Calu3 (cell line): ENCODE measurements at regions not wholly inside any gene's neighbourhood (a gene's known extent, or its start where the extent isn't known, plus 50 kb on each side); places are given as distances from the start of the nearest gene placed in this dataset.
"Not testable (repeated sequence)": the region's sequence is repeated elsewhere in the genome, so short reads cannot be mapped to it uniquely, and the experiment has no call there.

ENCODE experiments used
- BruUV-seq: library from RNA; stranded (reverse); fragments of 400-500 nt; replicated peaks from 2 replicates; lab custom pipeline; 2021; lab: Mats Ljungman, UMichigan
- CTCF ChIA-PET: fragments of 300-600 bp; sonication (Branson Sonifier 250); formaldehyde crosslinking; loops from one replicate; lab custom pipeline; 2022; ENCODE audit warnings: antibody characterized with exemption; lab: Charles Lee
- DNase-seq: peaks from one replicate; pipeline ENCODE4 v3.0.0; 2022
- H3K27ac Mint-ChIP-seq: one replicate; pipeline ENCODE4 v1.8.0; 2022; ENCODE audit warnings: mixed read lengths; ENCODE audit not compliant: unreplicated experiment
- H3K27me3 Mint-ChIP-seq: one replicate; pipeline ENCODE4 v1.8.0; 2022; ENCODE audit warnings: mixed read lengths; ENCODE audit not compliant: unreplicated experiment
- H3K36me3 Mint-ChIP-seq: one replicate; pipeline ENCODE4 v1.8.0; 2022; ENCODE audit warnings: mild to moderate bottlenecking, moderate library complexity, mixed read lengths; ENCODE audit not compliant: insufficient read depth, unreplicated experiment
- H3K4me1 Mint-ChIP-seq: one replicate; pipeline ENCODE4 v1.8.0; 2022; ENCODE audit warnings: mild to moderate bottlenecking, low read depth, mixed read lengths; ENCODE audit not compliant: unreplicated experiment
- H3K4me3 Mint-ChIP-seq: one replicate; pipeline ENCODE4 v1.8.0; 2022; ENCODE audit warnings: mild to moderate bottlenecking, low read depth, moderate library complexity, mixed read lengths; ENCODE audit not compliant: unreplicated experiment
- H3K9me3 Mint-ChIP-seq: one replicate; pipeline ENCODE4 v1.8.0; 2022; ENCODE audit warnings: low read depth, mixed read lengths; ENCODE audit not compliant: unreplicated experiment
- CTCF ChIP-seq: fragments of 200-600 bp; IDR thresholded peaks from one replicate; pipeline ENCODE4 v1.8.0; 2022; ENCODE audit warnings: antibody characterized with exemption; ENCODE audit not compliant: unreplicated experiment
- intact Hi-C: fragments of 100-400 bp; cut with micrococcal nuclease; formaldehyde crosslinking; loops from one replicate; pipeline ENCODE4 v1.10.0; 2022; ENCODE audit not compliant: unreplicated experiment

GRCh38 chr2:209147981-209148380, 275.9 kb upstream of the MAP2 start:
- no peaks in the 10 kb centered on the region for H3K36me3 Mint-ChIP-seq
- H3K4me1 Mint-ChIP-seq, result peaks cover 7% of the 10 kb centered on the region
- no peaks in the 10 kb centered on the region for H3K27me3 Mint-ChIP-seq
- TF ChIP-seq CTCF, result no peak
- DNase-seq, result no peak
- intact Hi-C loops, result no loop called here
- H3K4me3 Mint-ChIP-seq, result no peak overlapping the region
- H3K9me3 Mint-ChIP-seq, result no peaks in the 10 kb centered on the region
- CTCF ChIA-PET, result no interaction called here
- no peak overlapping the region for H3K27ac Mint-ChIP-seq
- BruUV-seq, result no TSS peak

GRCh38 chr2:209160800-209161588, 262.9 kb upstream of the MAP2 start:
- no TSS peak for BruUV-seq
- intact Hi-C loops, result no loop called here
- Mint-ChIP-seq H3K27me3 (no peaks in the 10 kb centered on the region), H3K36me3 (no peaks in the 10 kb centered on the region), H3K9me3 (no peaks in the 10 kb centered on the region), H3K27ac (no peak overlapping the region), H3K4me3 (no peak overlapping the region), H3K4me1 (no peaks in the 10 kb centered on the region)
- CTCF ChIA-PET, result no interaction called here
- DNase-seq, result no peak
- no peak for TF ChIP-seq CTCF

GRCh38 chr2:209162129-209162528, 261.7 kb upstream of the MAP2 start:
- Mint-ChIP-seq H3K4me1 (no peaks in the 10 kb centered on the region), H3K9me3 (no peaks in the 10 kb centered on the region), H3K36me3 (no peaks in the 10 kb centered on the region), H3K4me3 (no peak overlapping the region), H3K27ac (no peak overlapping the region), H3K27me3 (no peaks in the 10 kb centered on the region)
- CTCF ChIA-PET, result interaction anchor here (0.6 kb wide), 1 partner anchor 94 kb away, joined by 3 read pairs; no protein-coding TSS in a partner anchor
- no TSS peak for BruUV-seq
- TF ChIP-seq CTCF, result no peak
- intact Hi-C loops, result no loop called here
- DNase-seq, result no peak

- no peaks in the 10 kb centered on the region for H3K4me1 Mint-ChIP-seq
- no peak for DNase-seq
- intact Hi-C loops, result no loop called here
- BruUV-seq, result no TSS peak
- CTCF ChIA-PET, result no interaction called here
- TF ChIP-seq CTCF, result no peak
- peaks cover 4% of the 10 kb centered on the region for H3K9me3 Mint-ChIP-seq
- H3K27ac Mint-ChIP-seq, result no peak overlapping the region
- H3K4me3 Mint-ChIP-seq, result no peak overlapping the region
- no peaks in the 10 kb centered on the region for H3K27me3 Mint-ChIP-seq
- H3K36me3 Mint-ChIP-seq, result no peaks in the 10 kb centered on the region
Observed at GRCh38 chr2:209181984-209182383, 241.9 kb upstream of the MAP2 start.

GRCh38 chr2:209186886-209187285, 237.0 kb upstream of the MAP2 start:
- BruUV-seq, H3K4me3 Mint-ChIP-seq, H3K4me1 Mint-ChIP-seq, H3K27me3 Mint-ChIP-seq, intact Hi-C loops, H3K9me3 Mint-ChIP-seq, CTCF ChIA-PET, H3K27ac Mint-ChIP-seq, H3K36me3 Mint-ChIP-seq, DNase-seq: not testable (repeated sequence)
